PC-9 (cell line): ENCODE measurements at regions not wholly inside any gene's neighbourhood (a gene's known extent, or its start where the extent isn't known, plus 50 kb on each side); places are given as distances from the start of the nearest gene placed in this dataset.

Source experiments
- EZH2 ChIP-seq: fragments of 200-600 bp; sonication (generic); IDR thresholded peaks from 2 replicates; pipeline ENCODE4 v1.8.0; 2017; ENCODE audit warnings: antibody characterized with exemption, low read depth
- TF ChIP-seq, protein P1 (sequence below): fragments of 200-600 bp; sonication (generic); conservative IDR thresholded peaks from 2 replicates; pipeline ENCODE4 v1.6.1; 2017; ENCODE audit warnings: mixed run types, antibody characterized with exemption, mild to moderate bottlenecking, moderate library complexity

DNA sequence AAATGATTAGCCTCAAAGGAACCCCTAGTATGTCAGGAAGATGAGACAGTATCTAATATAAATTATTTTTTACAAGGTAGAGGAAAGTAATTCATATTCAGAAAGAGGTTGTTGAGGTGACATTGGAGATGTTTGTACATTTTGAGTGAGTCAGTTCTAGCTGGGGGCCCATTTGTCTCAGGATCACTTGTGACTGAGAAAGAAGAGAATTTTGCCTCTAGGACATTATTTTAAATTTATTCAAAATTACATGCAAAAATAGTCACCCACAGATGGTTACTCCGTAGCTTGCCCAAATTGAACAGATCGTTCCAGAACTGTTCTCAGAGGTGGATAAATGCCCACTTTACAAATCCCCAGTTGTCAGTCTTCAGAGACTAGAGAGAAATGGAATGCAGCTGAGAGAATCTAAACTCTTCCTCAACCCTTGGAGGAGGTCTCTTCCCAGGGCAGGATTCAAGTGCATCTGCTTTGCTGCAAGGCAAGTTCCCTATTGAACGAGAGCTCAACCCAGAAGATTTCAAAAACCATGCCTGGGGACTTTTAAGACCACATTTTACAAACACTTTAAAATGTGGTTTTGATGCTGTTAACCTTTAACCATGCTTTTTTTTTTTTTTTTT, 987.8 kb upstream of the ADAMTS5 start:
- no peak for TF ChIP-seq EZH2
- TF ChIP-seq, protein P1, sequence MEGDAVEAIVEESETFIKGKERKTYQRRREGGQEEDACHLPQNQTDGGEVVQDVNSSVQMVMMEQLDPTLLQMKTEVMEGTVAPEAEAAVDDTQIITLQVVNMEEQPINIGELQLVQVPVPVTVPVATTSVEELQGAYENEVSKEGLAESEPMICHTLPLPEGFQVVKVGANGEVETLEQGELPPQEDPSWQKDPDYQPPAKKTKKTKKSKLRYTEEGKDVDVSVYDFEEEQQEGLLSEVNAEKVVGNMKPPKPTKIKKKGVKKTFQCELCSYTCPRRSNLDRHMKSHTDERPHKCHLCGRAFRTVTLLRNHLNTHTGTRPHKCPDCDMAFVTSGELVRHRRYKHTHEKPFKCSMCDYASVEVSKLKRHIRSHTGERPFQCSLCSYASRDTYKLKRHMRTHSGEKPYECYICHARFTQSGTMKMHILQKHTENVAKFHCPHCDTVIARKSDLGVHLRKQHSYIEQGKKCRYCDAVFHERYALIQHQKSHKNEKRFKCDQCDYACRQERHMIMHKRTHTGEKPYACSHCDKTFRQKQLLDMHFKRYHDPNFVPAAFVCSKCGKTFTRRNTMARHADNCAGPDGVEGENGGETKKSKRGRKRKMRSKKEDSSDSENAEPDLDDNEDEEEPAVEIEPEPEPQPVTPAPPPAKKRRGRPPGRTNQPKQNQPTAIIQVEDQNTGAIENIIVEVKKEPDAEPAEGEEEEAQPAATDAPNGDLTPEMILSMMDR = no peak
